Stimulated activated naive CD8-positive, alpha-beta T cell treated with anti-CD3 and anti-CD28 coated beads, Interleukin-15, Interleukin-2, amounts not matched to agents 100 U/mL and 50 U/mL, for 24 hours (primary cell): ENCODE measurements at regions not wholly inside any gene's neighbourhood (a gene's known extent, or its start where the extent isn't known, plus 50 kb on each side); places are given as distances from the start of the nearest gene placed in this dataset.
"Not testable (repeated sequence)": the region's sequence is repeated elsewhere in the genome, so short reads cannot be mapped to it uniquely, and the experiment has no call there.

ENCODE experiments used
- ATAC-seq: fragments of 150-1000 bp; cut with Tn5 transposase; one replicate; pipeline ENCODE4 v1.10.0; 2021
- DNase-seq: peaks from one replicate; pipeline ENCODE4 v3.0.0; 2021

DNA sequence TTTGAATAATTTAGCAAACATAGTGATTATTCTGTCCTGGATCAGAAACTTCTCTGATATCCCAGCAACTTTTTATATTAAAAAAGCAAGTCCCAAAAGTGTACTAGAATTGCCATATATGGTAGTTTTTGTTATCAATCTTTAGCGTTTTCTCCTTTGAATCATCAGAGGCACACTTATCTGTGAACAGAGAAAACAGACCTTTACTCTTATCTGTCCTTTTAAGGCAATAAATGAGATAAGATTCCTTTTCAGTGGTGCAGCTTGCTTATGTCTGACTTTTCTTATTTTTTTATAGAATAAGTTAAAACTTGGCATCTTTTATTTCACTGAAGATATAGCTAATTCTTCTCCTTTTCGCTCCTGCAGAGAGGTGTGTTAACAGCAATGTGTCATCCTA lies 458.1 kb upstream of the PCDH10 start:
- no peak for ATAC-seq
- no peak for DNase-seq

DNA sequence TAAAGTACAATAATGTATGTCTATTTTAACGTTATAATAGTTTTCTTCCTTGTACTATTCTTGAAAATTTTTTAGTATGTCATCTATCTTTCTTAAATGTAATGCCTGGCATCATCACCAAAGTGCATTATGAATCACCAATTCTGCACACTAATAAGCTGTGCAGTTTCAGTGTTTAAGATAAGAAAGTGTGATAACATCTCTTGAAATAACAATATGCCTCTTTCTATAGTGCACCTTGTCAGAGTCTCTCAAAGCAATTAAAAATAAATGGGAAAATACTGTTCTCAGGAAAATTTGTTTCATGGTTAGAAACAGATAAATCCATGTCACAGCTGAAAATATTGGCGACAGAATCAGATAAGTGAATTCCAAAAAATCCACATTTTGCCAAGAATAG lies 457.4 kb upstream of the PCDH10 start:
- DNase-seq, result no peak
- no peak for ATAC-seq

DNA sequence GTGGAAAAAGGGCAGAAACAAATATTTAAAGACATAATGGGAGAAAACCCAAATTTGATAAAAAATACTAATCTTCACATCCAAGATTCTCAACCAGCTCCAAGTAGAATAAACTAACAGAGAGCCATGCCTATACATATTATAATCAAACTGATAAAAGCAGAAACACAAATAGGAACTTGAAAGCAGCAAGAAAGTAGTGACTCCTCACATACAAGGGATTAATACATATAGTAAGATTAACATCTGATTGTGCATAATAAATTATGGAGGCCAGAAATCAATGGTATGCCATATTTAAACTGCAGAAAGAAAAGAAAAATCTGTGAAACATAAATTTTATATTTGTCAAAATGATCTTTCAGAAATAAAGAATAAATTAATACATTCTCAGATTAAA lies 454.3 kb upstream of the PCDH10 start:
- ATAC-seq (no peak), DNase-seq (no peak)

DNA sequence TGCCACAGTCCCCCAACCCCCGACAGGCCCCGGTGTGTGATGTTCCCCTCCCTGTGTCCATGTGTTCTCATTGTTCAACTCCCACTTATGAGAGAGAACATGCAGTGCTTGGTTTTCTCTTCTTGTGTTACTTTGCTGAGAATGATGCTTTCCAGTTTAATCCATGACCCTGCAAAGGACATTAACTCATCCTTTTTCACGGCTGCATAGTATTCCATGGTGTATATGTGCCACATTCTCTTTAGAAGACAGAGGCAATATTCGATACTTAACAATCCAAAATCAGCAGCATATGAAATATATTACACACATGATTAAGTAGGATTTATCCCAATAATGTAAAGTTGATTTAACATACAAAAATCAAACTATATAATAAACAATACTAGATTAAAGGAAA lies 451.6 kb upstream of the PCDH10 start:
- ATAC-seq, result not testable (repeated sequence)

DNA sequence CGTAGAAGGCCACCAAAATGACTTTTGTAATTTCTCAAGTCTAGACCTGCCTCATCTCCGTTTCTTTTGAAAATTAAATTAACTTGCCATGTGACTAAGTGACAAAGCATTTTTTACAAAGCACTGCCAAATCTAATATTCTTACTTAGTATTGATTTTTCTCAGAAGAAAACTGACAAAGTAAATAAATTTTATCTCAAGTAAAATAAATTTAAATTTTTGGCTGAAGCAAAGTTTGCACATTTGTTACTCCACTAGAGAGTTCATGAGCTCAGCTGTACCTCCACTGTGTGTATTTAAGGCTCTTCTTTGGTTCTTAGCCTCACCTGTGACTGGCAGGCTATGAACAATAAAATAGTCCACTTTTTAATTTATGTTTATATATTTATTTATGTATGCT lies 441.1 kb upstream of the PCDH10 start:
- ATAC-seq (no peak), DNase-seq (no peak)

More for the DNA sequence above, 451.6 kb upstream of the PCDH10 start:
- not testable (repeated sequence) for DNase-seq

DNA sequence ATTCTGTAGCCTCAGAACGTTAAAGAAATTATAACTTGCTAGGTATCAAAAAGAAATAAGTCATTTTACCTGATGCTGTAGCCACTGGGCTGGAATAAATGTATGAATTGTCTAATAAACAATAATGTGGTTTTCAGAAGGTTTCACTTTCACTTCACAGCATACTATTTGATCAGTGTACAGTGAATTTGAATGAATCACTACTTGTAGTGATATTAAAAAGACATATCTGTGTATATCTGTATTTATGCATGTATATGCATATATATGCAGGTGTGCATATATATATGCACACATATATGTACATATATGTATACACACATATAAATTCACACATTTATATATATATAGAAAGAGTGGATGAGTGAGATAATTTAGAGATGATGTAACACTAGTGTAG lies 440.0 kb upstream of the PCDH10 start:
- DNase-seq (no peak), ATAC-seq (no peak)

DNA sequence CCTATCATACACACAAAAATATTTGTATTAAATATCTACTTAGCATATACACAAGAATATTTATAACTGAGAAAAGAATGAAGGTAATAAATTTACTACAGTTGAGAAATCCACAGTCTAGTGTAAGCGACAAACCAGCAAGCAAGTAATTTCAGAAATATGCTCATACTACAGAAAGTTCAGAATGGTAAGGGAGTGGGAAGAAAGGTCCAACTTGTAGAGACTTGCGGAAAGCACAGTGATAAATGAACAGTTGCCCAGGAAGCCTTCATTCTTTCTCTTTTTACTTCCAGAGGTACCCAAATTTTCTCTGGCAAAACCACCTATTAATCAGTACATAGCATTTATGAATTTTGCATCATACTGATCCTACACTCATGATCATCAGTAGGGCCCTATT lies 438.1 kb upstream of the PCDH10 start:
- no peak for DNase-seq
- no peak for ATAC-seq

DNA sequence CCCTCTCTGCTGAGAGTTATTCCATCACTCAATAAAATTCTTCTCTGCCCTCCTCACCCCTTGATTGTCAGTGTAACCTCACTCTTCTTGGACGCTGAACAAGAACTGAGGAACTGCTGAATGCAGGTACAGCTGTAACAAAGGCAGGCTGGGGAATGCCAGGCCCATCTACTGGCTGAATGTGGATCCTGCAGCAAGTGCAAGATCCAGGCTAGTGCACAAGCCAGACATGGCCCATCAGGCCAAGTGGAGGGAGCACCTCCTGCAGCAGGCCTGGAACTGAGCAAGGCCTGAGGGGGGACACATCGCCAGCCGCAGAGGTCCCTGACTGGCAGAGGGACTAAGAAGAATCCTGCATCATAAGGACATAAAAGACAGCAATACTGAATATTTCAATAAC lies 411.8 kb upstream of the PCDH10 start:
- DNase-seq (no peak), ATAC-seq (no peak)

DNA sequence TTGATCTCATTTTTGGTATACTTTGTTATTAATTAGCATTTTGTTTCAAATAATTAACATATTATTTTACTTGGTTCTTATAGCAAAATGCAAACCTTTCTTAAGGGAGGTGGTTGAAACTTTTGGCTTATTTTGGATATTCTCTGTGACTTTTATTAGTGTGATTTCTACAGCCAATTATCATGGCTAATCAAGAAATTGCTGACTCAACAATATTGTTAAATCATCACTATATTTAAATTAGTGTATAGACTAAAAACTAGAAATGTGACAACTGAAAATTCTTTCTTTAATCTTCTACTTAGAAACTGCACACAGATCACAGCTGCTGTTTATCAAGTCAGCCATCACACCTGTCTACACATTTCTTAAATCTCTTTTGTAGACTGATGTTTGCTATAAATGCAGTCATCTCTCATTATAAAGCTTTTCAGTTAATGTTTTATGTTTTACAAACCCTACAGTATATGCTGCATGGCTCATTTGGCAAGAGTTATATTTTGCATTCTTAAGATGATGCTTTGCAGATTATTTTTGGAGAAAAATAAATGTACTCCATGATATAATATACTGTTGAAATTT lies 389.8 kb upstream of the PCDH10 start:
- ATAC-seq (no peak), DNase-seq (no peak)

DNA sequence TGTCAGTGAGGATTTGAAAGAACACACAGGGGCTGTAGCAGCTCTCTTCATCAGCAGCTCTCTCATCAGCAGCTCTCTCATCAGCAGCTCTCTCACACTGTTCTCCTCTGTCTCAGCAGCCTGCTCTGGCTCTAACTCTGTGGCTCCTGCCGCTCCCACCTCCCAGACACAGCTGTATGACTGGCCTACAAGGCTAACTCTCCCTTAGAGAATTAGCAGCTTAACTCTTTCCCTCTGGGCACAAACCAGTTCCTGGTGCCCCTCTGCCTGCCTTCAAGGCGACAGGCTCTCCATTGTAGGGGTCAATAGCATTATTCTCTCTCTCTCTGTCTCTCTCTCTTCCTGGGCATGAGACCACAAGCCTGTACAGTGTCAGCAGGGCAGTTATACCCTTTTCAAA lies 385.6 kb upstream of the PCDH10 start:
- ATAC-seq (no peak), DNase-seq (no peak)

DNA sequence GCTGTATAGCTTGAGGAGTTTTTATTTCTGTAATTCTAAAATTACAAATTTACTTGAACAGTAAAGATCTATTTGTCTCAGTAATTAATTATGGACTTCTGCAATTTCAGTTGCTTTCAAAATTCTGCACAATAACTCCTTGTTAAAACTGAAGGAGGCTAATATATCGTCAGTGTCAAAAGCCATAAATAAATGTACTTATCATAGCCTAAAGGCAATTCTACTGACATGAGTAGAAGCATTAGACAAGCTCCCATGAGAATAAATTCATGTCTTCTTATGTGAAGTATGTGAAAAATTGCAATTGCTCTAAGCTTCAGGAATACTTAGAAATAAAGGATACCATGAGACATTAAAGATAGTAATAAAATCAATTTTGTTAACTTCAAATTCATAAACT lies 381.2 kb upstream of the PCDH10 start:
- DNase-seq (no peak), ATAC-seq (no peak)

DNA sequence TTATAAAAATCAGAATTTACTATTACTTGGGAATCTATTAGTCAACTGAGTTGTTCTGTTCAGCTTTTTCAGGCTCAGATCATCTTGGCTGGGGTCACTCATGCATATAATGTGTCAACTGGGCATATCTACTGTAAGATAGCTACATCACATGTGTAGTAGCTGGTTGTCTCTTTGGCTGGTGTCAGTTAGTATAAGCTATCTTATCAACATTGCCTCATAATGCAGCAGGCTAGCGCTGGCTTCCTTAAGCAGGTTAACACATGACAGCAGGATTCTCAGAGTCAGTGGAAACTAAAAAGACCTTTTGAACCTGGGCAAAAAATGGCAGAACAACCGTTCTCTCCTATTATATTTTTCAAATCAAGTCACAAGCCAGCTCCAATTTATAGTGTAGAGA lies 378.3 kb upstream of the PCDH10 start:
- no peak for DNase-seq
- no peak for ATAC-seq

DNA sequence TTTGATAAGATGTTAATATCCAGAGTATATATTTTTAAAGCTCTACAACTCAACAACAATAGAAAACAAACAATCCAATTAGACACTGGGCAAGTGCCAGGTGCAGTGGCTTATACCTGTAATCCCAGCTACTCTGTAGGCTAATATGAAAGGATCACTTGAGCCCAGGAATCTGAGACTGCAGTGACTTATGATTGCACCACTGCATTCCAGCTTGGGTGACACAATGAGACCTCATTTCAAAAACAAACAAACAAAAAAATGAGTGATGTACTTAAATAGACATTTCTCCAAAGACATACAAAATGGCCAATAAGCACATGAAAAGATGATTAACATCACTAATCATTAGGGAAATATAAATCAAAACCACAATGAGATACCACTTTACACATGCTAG lies 356.8 kb upstream of the PCDH10 start:
- DNase-seq (no peak), ATAC-seq (no peak)

DNA sequence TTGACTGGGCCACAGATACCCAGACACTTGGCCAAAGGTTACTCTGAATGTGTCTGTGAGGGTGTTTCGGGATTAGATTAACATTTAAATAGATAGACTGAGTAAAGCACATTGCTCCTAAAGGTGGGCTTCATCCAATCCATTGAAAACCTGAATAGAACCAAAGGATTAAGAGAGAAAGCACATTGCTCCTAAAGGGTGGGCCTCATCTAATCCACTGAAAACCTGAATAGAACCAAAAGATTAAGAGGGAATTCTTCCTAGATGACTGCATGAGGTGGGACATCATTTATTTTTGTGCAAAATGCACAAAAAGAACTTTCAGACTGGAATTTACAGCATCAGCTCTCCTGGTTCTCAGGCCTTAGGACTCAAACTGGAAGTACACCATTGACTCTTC lies 351.2 kb upstream of the PCDH10 start:
- DNase-seq (no peak), ATAC-seq (no peak)

DNA sequence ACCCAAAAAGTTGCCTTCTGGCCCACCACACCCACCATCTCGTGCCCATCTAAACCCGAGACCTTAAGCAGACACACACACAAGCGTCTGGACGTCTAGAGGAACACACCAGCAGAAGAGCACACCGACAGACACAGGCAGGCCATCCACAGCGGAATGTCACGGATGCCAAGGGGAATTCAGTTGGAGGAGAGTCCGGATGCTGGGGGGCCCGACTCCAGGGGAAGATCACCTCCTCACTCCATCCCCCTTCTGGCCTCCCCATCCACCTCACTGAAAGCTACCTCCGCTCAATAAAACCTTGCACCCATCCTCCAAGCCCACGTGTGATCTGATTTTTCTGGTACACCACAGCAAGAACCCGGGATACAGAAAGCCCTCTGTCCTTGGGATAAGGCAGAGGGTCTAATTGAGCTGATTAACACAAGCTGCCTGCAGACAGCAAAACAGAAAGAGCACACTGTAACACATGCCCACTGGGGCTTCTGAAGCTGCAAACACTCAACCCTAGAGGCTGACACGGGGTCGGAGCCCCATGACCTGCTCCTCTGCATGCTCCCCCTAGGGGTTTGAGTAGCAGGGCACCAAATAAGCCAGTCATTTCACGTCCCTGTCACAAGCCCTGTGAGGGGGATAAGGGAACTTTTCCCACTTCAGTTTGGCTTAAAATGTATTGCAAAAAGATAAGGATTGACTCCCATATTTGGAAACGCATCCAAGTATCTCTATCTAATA lies 339.6 kb upstream of the PCDH10 start:
- ATAC-seq (no peak), DNase-seq (no peak)

DNA sequence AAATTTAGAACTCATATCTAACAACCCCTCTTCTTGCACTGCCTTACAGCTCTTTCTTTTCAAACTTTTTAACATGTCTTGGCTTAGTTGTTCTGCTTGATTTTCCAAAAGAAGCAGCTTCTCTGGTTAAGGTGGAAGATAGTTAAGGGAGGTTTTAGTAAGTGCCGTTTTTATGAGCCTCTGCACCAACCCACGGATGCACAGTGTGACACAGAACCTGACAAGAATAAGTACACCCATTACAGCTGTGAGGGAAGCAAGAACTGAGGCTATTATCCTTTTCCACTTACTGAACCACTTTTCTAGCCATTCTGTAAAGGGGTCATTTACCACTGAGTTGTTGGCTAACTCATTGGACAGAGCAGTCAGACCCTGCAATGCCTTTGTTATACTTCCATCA lies 336.0 kb upstream of the PCDH10 start:
- not testable (repeated sequence) for ATAC-seq, DNase-seq

DNA sequence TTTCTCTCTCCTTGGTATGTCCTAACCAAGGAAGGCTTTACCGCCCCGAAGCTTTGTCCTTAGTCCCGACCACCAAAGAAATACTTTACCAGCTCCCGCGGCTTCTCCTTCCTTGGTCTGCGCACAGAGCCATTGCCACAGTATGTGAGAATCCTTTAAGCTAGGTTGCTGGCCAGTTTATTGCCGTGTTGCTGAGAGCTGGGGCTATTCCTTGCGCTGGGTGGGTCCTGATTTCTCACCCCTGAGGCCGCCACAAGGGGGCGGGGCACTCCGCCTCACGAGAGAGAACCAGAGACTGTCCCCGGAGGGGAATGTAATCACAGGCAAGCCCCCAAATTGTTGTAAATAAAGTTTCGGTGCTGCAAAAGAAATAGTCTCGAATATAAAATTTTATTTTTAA lies 331.0 kb upstream of the PCDH10 start:
- ATAC-seq, result no peak
- DNase-seq, result no peak

DNA sequence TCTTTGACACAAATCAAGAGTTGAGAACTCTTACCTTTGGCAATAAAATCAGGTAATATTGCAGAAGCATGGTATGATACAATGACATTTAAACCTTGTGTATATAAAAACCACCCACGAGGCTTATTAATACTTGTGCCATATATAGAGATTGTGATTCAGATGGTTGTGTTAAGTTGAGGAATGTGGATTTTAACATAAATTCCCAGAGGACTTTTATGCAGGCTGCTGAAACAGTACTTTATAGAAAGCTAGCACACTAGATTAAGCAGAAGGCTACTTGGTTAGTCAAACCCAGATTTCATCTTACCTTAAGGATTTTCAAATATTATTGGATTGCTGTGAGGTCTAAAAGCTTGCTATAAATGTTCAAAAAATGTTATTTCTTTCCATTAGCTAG lies 325.7 kb upstream of the PCDH10 start:
- no peak for DNase-seq
- no peak for ATAC-seq

DNA sequence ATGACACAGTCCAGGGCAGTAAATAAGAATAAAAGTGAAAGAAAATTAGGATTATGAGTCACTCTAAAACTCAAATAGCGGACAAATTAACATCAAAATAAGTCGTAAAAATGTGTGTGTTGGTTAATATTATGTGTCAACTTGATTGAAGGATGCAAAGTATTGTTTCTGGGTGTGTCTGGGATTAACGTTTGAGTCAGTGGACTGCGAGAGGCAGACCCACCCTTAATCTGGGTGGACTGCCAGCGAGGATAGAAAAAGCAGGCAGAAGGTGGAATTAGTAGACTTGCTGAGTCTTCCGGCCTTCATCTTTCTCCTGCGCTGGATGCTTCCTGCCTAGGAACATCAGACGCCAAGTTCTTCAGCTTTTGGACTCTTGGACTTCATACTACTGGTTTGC lies 324.3 kb upstream of the PCDH10 start:
- DNase-seq (no peak), ATAC-seq (no peak)

DNA sequence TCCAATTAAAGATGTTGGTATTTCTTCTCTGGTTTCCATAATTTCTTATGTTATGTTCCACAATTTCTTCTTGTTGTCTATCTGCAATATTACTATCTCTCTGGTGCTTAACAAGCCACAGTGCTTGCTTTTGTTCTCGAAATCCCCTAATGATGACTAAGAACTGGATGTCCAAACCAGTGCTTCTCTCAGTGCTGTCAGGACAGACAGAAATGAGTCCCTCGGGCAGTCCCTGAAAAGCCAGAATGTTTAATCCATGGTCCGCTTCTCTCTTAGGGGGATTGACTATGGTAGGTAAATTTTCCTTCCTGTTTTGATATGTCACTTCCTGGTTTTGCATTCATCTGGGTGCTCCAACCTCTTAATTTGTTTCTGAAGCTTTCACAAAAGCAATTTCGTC lies 321.6 kb upstream of the PCDH10 start:
- DNase-seq, result no peak
- no peak for ATAC-seq

DNA sequence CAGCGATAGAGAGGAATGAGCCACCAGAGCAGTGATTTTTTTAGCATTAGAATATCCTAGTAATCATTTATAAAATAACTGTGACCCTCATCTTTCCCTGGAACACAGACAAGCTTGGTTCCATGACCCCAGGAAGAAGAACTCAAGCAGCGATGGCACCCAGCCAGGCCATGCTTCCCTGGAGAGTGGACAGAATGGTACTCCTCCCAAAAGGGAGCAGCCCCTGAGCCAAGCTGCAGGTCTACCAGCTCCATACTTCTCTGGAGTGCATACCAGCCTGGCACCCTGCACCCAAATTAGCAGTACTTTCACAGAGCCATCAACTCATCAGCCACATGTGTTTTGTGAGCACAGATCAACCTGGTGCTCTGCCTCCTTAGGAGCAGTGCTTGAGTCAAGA lies 310.9 kb upstream of the PCDH10 start:
- DNase-seq (no peak), ATAC-seq (no peak)

DNA sequence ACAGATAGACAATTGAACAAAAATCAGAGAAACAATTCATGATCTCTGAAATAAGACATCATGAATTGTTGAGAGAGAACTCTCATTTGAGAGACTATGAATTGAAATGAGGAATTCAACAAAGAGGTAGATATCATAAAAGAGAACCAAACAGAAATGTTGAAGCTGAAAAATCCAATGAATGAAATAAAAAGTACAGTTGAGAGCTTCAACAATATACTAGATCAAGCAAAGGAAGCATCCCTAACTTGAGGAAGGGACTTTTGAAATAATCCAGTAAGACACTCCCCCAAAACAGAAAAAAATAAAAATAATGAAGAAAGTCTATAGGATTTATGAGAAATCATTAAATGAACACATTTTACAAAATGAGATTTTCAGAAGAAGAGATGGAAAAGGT lies 310.0 kb upstream of the PCDH10 start:
- DNase-seq (no peak), ATAC-seq (no peak)

DNA sequence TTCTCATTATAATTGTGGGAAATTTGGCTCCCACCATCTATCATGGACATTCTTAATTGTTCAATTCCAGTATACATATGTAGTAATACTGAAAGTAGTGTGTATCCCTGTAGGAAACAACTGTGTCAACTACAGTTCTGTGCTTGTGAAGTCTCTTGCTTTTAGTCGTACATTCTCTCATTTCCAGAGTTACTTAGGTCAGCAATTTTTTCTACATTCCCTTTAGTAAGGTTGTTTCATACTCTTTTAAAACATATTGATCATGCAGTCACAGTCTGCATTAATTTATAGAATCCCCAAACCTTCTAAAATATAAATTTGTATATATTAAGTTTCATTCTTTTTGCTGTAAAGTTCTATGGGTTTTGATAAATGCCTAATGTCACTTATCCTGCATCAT lies 289.2 kb upstream of the PCDH10 start:
- no peak for DNase-seq
- ATAC-seq, result no peak

DNA sequence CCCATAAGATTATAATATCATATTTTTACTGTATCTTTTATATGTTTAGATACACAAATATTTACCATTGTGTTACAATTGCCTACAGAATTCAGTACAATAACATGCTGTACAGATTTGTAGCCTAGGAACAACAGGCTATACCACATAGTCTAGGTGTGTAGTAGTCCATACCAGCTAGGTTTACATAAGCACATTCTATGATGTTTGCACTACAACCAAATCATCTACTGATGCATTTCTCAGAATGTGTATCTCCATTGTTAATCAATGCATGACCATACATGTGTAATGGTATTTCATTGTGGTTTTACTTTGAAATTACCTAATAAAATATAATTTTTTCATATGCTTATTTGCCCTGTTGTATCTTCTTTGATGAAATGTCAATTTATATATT lies 288.1 kb upstream of the PCDH10 start:
- no peak for ATAC-seq

DNA sequence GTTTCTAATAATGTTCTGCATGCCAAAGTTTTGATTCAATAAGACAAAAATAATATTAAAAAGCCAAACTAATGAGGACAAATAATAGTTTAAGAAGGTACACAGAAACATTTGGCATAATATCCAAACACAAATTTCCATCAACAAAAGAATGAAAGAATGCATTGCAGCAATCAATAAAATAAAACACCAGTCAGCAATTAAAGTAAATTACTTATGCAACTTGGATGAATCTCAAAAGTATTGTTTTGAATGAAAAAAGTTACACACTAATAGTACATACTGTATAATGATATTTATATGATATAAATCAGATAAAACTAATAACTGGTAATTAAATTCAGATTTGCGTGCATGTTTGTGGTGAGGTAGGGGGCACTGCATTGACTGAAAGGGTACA lies 285.5 kb upstream of the PCDH10 start:
- DNase-seq (no peak), ATAC-seq (no peak)

More for the DNA sequence above, 288.1 kb upstream of the PCDH10 start:
- DNase-seq, result no peak
